Rectal smooth muscle tissue (tissue), 1 donor: ENCODE measurements at regions not wholly inside any gene's neighbourhood (a gene's known extent, or its start where the extent isn't known, plus 50 kb on each side); places are given as distances from the start of the nearest gene placed in this dataset.
"Not testable (repeated sequence)": the region's sequence is repeated elsewhere in the genome, so short reads cannot be mapped to it uniquely, and the experiment has no call there.

Experiments used
- H3K27ac ChIP-seq: one replicate; pipeline ENCODE4 v1.7.0; 2013; ENCODE audit warnings: low read depth, low read length, inconsistent platforms
- H3K27me3 ChIP-seq: one replicate; pipeline ENCODE4 v1.7.0; 2013; ENCODE audit warnings: low read length; ENCODE audit not compliant: control insufficient read depth, insufficient read depth
- H3K36me3 ChIP-seq: one replicate; pipeline ENCODE4 v1.7.0; 2013; ENCODE audit warnings: low read length; ENCODE audit not compliant: control insufficient read depth, insufficient read depth
- H3K4me1 ChIP-seq: one replicate; pipeline ENCODE4 v1.7.0; 2013; ENCODE audit warnings: low read length; ENCODE audit not compliant: control insufficient read depth, insufficient read depth
- H3K4me3 ChIP-seq: one replicate; pipeline ENCODE4 v1.7.0; 2013; ENCODE audit warnings: low read length
- H3K9ac ChIP-seq: one replicate; pipeline ENCODE4 v1.7.0; 2013; ENCODE audit warnings: low read length

DNA sequence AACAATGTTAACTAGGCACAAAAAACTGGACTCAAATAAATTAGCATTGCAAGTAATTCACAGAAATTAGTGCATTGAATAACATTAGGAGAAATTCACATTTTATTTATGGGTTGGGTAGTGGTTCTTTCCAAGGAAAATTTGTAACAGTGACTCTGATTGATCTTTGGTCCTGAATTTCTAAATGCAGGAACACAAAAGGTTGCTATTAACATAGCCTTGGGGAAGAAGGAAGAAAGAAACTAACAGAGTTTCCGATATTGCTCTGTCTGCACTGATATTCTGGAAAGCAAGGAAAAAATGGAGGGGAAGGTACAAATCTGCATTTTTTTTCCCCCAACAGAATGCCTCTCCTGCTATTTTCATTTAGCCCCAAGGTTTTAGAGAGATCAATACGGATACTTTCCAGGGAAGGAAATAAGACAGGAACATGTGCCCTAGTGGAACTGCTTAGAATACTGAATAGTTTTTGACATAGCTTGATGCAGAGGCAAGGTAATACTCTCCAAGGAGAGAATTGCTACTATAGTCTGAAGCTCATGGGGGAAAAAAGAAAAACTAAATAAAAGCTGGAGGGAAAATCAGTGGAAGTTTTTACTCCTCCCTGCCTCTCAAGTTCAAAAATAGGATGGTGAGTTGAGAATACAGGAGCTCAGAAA is 490.1 kb downstream of the RAPGEF2 start:
- Histone ChIP-seq H3K27ac (no peak overlapping the region), H3K9ac (no peak overlapping the region), H3K36me3 (no peaks in the 10 kb centered on the region), H3K4me1 (no peaks in the 10 kb centered on the region), H3K27me3 (no peaks in the 10 kb centered on the region), H3K4me3 (no peak overlapping the region)

- Histone ChIP-seq H3K27ac (no peak overlapping the region), H3K9ac (no peak overlapping the region)
Measured at GRCh38 chr4:159593681-159594080, 490.8 kb downstream of the RAPGEF2 start.

DNA sequence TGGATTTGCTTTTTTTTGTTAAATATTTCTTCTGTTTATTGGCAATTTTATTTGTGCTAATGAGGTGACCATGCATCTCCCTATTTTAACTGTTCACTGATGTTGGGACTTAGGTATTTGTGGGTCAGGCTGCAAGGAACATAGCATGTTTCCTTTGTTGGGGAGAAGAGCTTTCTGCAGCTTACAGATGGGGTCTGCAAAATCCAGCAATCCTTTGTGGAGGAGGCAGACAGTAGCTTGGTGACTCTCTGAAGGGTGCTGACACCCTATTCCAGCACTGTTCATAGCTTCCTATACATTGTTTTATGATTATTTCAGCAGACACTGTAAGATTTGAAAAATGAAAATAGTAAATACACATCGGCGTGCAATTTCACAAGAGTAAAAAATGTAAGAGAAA is 491.7 kb downstream of the RAPGEF2 start:
- Histone ChIP-seq H3K4me3 (no peak overlapping the region), H3K27ac (no peak overlapping the region), H3K9ac (no peak overlapping the region), H3K36me3 (no peaks in the 10 kb centered on the region), H3K4me1 (no peaks in the 10 kb centered on the region), H3K27me3 (no peaks in the 10 kb centered on the region)

More at GRCh38 chr4:159593681-159594080, 490.8 kb downstream of the RAPGEF2 start:
- no peaks in the 10 kb centered on the region for H3K36me3 ChIP-seq
- no peaks in the 10 kb centered on the region for H3K4me1 ChIP-seq
- H3K27me3 ChIP-seq: no peaks in the 10 kb centered on the region
- no peak overlapping the region for H3K4me3 ChIP-seq

- not testable (repeated sequence) for H3K9ac ChIP-seq, H3K27ac ChIP-seq, H3K4me3 ChIP-seq, H3K27me3 ChIP-seq, H3K4me1 ChIP-seq, H3K36me3 ChIP-seq
Measured at GRCh38 chr4:159595101-159595500, 492.2 kb downstream of the RAPGEF2 start.

DNA sequence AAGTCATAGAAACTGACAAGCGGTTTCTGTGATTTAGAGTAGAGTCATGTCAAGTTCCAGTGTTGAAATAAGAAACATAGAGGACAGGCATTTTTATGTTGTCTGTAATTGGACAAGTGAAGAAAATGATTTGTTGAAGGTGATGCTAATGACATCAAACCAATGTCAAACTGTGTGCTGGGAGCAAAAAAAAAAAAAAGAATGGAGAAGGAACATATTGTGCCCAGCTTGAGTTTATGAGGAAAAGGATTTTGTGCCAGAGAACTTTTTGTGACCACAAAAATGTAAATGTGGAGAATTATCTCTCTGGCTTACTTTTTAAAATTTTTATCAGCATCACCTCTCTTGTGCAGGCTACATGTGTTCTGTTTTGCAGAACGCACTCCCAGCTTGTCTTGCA is 495.7 kb downstream of the RAPGEF2 start:
- Histone ChIP-seq H3K4me1 (no peaks in the 10 kb centered on the region), H3K4me3 (no peak overlapping the region)

DNA sequence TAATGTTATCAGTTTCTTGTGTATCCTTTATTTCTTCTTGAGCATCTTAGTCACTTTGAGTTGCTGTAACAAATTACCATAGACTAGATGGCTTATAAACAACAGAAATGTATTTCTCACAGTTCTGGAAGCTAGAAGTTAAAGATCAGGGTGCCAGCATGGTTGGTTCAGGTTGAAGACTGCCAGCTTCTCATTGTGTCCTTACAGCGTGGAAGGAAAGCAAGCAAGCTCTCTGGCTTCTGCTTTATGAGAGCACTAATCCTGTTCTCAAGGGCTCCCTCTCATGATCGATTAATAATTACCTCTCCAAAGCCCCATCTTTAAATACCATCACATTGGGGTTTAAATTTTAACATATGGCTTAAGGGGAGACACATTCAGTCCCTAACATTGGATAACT is 497.2 kb downstream of the RAPGEF2 start:
- Histone ChIP-seq H3K36me3 (no peaks in the 10 kb centered on the region), H3K27ac (no peak overlapping the region), H3K9ac (no peak overlapping the region), H3K4me1 (no peaks in the 10 kb centered on the region), H3K4me3 (no peak overlapping the region), H3K27me3 (no peaks in the 10 kb centered on the region)

More for the DNA sequence above, 495.7 kb downstream of the RAPGEF2 start:
- H3K36me3 ChIP-seq: no peaks in the 10 kb centered on the region
- H3K27ac ChIP-seq: no peak overlapping the region
- H3K9ac ChIP-seq: no peak overlapping the region
- no peaks in the 10 kb centered on the region for H3K27me3 ChIP-seq

DNA sequence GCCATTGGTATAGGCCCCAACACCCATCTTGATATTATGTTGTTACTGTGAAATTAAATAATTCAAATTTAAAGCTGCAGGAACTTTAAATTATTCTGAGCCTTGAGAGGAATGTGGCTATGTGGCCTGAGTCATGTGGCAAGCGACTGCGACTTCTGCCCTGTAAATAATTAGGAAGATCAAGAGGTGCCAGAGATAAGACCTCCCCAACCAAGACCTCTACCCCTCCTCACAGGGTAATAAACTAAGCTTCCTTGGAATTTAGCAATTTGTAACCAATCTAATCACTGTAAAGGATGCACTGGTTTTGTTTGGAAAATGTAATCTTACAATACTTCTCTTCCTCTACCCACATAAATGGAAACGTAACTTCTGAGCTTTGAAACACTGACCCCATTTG is 501.9 kb downstream of the RAPGEF2 start:
- no peaks in the 10 kb centered on the region for H3K27me3 ChIP-seq
- H3K9ac ChIP-seq: no peak overlapping the region
- H3K4me1 ChIP-seq: no peaks in the 10 kb centered on the region
- H3K4me3 ChIP-seq: no peak overlapping the region
- no peak overlapping the region for H3K27ac ChIP-seq
- no peaks in the 10 kb centered on the region for H3K36me3 ChIP-seq

DNA sequence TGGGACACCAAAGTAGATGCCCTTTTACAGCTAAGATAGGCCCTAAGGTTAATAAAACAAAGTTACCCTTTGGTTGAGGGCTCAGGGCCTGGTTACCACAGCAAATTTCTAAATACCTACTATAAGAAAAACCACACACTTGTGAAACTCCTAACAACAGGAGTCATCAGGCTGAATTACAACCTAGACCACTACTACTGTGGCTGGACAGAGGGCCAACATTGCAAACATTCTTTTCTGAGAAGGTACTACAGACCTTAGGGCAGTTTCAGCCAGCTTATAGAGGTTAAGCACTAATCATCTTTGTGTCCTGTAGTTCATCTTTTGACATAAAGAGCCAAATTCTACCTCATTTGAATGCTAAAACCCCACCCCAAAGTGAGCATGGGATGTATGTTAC is 504.0 kb downstream of the RAPGEF2 start:
- no peak overlapping the region for H3K4me3 ChIP-seq
- no peaks in the 10 kb centered on the region for H3K36me3 ChIP-seq
- no peak overlapping the region for H3K9ac ChIP-seq
- no peaks in the 10 kb centered on the region for H3K27me3 ChIP-seq
- no peaks in the 10 kb centered on the region for H3K4me1 ChIP-seq
- H3K27ac ChIP-seq: no peak overlapping the region

DNA sequence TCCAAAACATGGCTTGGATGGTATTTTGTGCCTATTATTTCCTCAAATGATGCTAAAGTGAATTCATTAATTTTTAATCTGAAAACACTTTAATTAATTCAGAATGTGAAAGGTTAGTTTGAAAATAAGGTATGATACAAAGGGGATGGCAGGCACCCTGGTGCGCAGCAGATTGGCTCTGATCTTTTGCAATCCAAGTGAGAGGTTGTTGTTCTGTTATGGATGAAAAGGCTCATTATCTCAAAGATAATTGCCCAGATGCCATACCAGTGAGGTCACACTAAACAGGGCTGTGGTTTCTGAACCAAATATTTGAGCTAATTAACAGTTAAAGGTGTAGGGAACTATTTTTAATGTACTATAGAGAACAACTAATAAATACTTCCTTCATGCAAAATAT is 504.9 kb downstream of the RAPGEF2 start:
- Histone ChIP-seq H3K36me3 (no peaks in the 10 kb centered on the region), H3K27me3 (no peaks in the 10 kb centered on the region), H3K27ac (no peak overlapping the region), H3K4me1 (no peaks in the 10 kb centered on the region), H3K4me3 (no peak overlapping the region), H3K9ac (no peak overlapping the region)

DNA sequence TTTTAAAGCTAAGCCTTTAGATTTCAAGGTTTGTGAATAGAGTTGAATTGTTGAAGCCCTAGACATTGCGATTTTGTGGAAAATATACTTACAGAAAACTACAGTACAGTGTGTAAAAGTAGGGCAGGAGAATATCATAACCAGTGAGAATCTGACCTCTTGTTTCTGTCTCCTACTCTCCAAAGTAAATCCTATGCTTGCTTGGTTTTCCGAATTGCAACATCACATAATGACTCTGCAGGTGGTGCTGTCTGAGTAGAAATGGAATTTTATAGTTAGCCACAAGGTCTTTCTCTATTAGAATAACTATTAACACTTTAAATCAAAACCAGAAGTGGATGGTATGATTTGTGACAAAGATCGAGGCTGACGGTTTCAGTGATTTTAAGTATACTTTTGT is 505.6 kb downstream of the RAPGEF2 start:
- H3K4me3 ChIP-seq: no peak overlapping the region
- no peak overlapping the region for H3K9ac ChIP-seq
- no peaks in the 10 kb centered on the region for H3K36me3 ChIP-seq
- H3K4me1 ChIP-seq: no peaks in the 10 kb centered on the region
- H3K27me3 ChIP-seq: no peaks in the 10 kb centered on the region
- no peak overlapping the region for H3K27ac ChIP-seq

DNA sequence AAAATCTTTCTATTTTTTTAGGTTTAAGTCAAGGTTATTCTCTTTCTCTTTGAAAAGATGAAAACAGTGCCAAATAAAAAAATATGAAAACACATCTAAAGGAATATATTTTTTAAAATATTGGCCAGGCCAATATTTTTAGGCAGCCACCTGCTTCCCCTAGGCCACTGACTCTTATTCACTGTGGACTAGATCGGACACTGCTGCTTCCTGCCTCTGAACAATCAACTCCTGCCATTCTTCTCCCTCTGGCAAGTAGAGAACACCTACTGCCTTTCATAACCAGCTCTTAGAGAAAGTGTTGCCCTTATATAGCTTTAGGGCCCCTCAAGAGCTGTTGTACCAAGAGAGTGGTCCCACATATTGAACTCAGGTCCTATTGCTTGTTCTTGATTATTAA is 529.2 kb downstream of the RAPGEF2 start:
- H3K36me3 ChIP-seq: no peaks in the 10 kb centered on the region
- no peaks in the 10 kb centered on the region for H3K4me1 ChIP-seq
- H3K27me3 ChIP-seq: no peaks in the 10 kb centered on the region
- H3K4me3 ChIP-seq: no peak overlapping the region
- H3K9ac ChIP-seq: no peak overlapping the region
- H3K27ac ChIP-seq: no peak overlapping the region

DNA sequence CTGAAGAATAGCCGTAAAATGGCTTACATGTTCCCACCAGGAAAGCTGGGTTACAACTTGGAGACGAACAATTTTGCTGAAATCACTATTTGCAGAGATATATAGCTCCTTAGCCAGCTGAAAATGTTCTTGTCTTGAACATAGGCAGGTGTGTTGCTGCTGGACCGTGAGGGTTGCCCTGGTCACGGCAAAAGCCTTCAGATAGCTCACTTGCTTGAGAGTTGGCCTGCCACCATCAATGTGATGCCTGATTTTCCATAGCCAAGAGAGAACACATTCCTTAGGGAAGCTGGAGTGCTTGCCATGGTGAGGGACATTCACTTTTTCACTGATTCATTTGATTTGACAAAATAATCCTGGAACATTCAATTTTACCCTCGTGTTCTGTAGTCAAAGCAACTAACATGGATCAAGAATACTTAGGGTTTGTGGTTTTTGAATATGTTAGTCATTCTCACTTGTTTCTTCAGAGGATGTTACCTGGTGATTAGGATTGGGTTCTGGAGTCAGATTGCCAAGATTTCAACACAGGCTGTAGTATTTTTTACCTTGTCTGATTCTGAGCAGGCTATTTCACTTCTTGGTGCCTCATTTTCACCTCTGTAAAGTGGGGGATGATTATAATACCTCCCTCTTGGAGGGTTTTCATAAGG is 536.9 kb downstream of the RAPGEF2 start:
- Histone ChIP-seq H3K4me3 (no peak overlapping the region), H3K4me1 (no peaks in the 10 kb centered on the region), H3K27me3 (no peaks in the 10 kb centered on the region)

GRCh38 chr4:159649237-159649636 is 546.4 kb downstream of the RAPGEF2 start:
- Histone ChIP-seq H3K9ac (no peak overlapping the region), H3K36me3 (no peaks in the 10 kb centered on the region), H3K4me1 (no peaks in the 10 kb centered on the region), H3K27me3 (no peaks in the 10 kb centered on the region), H3K27ac (no peak overlapping the region), H3K4me3 (no peak overlapping the region)

More for the DNA sequence above, 536.9 kb downstream of the RAPGEF2 start:
- Histone ChIP-seq H3K27ac (no peak overlapping the region), H3K36me3 (no peaks in the 10 kb centered on the region), H3K9ac (no peak overlapping the region)
